Kidney epithelial cell (primary cell): ENCODE measurements at regions not wholly inside any gene's neighbourhood (a gene's known extent, or its start where the extent isn't known, plus 50 kb on each side); places are given as distances from the start of the nearest gene placed in this dataset.
A peak's percentile ranks its signal among the peaks of the same experiment; 100 is the strongest.

ENCODE experiments used
- DNase-seq: peaks from one replicate; pipeline ENCODE4 v3.0.0-alpha.2; 2010; ENCODE audit warnings: low read depth
- H3K27me3 ChIP-seq: 2 replicates; pipeline ENCODE4 v1.6.0; 2011; ENCODE audit warnings: low read length; ENCODE audit not compliant: control insufficient read depth, insufficient read depth
- H3K36me3 ChIP-seq: 2 replicates; pipeline ENCODE4 v1.5.1; 2011; ENCODE audit warnings: low read length; ENCODE audit not compliant: control insufficient read depth, insufficient read depth
- H3K4me3 ChIP-seq: 2 replicates; pipeline ENCODE4 v1.5.1; 2011; ENCODE audit warnings: low read depth, mild to moderate bottlenecking, control low read depth, low read length
- CTCF ChIP-seq: IDR thresholded peaks from 2 replicates; pipeline ENCODE4 v1.5.1; 2011; ENCODE audit warnings: mild to moderate bottlenecking, moderate library complexity, low read length, control low read depth, inconsistent platforms; ENCODE audit not compliant: insufficient read depth, poor library complexity, severe bottlenecking

- Histone ChIP-seq H3K27me3 (no peaks in the 10 kb centered on the region), H3K4me3 (no peak overlapping the region), H3K36me3 (no peaks in the 10 kb centered on the region)
- no peak for DNase-seq
- no peak for TF ChIP-seq CTCF
Observed at GRCh38 chr5:90279091-90279490, 130.5 kb downstream of the CETN3 start.

- Histone ChIP-seq H3K4me3 (no peak overlapping the region), H3K36me3 (no peaks in the 10 kb centered on the region), H3K27me3 (no peaks in the 10 kb centered on the region)
- TF ChIP-seq CTCF: no peak
- no peak for DNase-seq
Observed at GRCh38 chr5:90274216-90274615, 135.3 kb downstream of the CETN3 start.

GRCh38 chr5:90267646-90268045, 141.9 kb downstream of the CETN3 start:
- TF ChIP-seq CTCF: no peak
- Histone ChIP-seq H3K4me3 (no peak overlapping the region), H3K27me3 (no peaks in the 10 kb centered on the region), H3K36me3 (no peaks in the 10 kb centered on the region)
- DNase-seq: no peak

- H3K27me3 ChIP-seq: no peaks in the 10 kb centered on the region
- H3K4me3 ChIP-seq: no peak overlapping the region
- no peak for TF ChIP-seq CTCF
- H3K36me3 ChIP-seq: no peaks in the 10 kb centered on the region
- DNase-seq: no peak
Observed at GRCh38 chr5:90265545-90265857, 144.1 kb downstream of the CETN3 start.

- peak; percentile 21 for DNase-seq
- Histone ChIP-seq H3K4me3 (no peak overlapping the region), H3K36me3 (no peaks in the 10 kb centered on the region), H3K27me3 (no peaks in the 10 kb centered on the region)
- TF ChIP-seq CTCF: peak; percentile 95
Observed at GRCh38 chr5:90264689-90265544, 144.6 kb downstream of the CETN3 start.
